ENCODE measurements at regions not wholly inside any gene's neighbourhood (a gene's known extent, or its start where the extent isn't known, plus 50 kb on each side); places are given as distances from the start of the nearest gene placed in this dataset.

DNA sequence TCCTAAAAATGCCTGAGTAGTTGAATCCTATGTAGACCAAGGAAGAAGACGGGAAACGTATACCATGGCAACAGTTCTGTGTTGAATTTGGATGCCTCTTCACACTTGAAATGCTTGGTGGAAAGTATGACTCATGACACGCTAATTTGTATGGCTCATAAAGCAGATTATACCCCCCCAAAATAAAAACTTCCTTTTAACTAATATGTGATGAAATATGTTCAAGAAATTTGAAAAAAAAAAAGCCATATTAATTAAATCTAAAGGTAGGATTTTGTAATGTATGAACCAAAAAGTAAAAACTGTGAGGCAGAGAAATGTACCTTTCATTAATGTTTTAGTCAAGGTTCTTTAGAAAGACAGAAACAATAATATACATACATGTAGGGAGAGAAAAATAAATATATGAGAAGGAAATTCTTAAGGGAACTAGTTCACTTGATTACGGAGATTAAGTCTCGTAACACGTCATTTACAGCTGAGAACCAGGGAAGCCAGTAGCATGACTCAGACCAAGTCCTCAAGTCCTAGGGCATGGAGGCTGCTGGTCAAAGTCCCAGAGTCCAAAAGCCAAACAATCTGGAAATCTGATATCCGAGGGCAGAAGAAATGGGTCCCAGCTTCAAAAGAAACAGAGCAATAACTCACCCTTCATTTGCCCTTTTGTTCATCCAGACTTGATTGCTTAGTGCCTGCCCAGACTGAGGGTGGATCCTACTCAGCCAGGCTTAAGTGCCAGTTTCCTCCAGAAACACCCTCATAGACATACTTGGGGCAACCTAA lies 485.1 kb downstream of the SEMA3D start:
- no peak for ATAC-seq
- no peak for DNase-seq
- TF ChIP-seq, protein P1, sequence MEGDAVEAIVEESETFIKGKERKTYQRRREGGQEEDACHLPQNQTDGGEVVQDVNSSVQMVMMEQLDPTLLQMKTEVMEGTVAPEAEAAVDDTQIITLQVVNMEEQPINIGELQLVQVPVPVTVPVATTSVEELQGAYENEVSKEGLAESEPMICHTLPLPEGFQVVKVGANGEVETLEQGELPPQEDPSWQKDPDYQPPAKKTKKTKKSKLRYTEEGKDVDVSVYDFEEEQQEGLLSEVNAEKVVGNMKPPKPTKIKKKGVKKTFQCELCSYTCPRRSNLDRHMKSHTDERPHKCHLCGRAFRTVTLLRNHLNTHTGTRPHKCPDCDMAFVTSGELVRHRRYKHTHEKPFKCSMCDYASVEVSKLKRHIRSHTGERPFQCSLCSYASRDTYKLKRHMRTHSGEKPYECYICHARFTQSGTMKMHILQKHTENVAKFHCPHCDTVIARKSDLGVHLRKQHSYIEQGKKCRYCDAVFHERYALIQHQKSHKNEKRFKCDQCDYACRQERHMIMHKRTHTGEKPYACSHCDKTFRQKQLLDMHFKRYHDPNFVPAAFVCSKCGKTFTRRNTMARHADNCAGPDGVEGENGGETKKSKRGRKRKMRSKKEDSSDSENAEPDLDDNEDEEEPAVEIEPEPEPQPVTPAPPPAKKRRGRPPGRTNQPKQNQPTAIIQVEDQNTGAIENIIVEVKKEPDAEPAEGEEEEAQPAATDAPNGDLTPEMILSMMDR (IDR thresholded peaks at IDR 0.05), result no peak
- no peak for TF ChIP-seq POLR2A (IDR thresholded peaks at IDR 0.05)
- Histone ChIP-seq H3K4me3 (no peak overlapping the region), H3K27me3 (no peaks in the 10 kb centered on the region), H3K36me3 (no peaks in the 10 kb centered on the region), H3K9me3 (no peaks in the 10 kb centered on the region), H3K27ac (no peak overlapping the region), H3K4me1 (no peaks in the 10 kb centered on the region)
- WGBS (ENCODE audit: insufficient coverage, low coverage, low lambda C conversion rate, missing lambda C conversion rate), result 61% methylated on average over 7 of the region's 7 CpGs
- intact Hi-C loops (cut with DNase I), result no loop called here

DNA sequence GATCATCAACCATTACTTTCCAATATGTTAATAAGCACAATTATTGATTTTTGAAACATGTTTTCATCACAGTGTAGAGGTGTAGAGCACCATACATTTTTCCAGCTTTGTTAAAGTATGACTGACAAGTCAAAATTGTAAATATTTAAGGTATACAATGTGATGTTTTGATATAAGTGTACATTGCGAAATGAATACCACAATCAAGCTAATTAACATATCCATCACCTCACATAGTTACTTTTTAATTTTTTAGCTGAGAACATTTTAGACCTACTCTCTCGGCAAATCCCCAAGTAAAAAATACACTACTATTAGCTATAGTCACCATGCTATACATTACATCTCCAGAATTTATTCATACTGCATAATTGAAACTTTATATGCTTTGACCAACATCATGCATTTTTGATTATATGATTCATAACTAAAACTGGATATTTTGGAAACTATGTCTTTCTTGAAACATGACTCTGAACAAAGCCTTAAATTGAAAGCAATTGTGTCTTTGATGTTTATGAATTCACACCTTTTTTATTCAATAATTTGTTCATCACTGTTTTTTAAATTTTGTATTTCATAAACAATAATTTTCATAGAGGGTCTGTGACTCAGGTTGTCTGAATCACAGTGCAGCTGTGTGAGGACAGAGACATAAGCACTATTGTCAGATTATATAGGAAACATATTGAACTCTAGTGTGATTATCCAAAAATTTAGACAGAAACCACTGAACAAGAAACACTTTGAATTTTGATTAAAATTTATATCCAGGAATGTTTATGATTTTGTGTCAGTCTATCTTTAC lies 486.1 kb downstream of the SEMA3D start:
- TF ChIP-seq, protein P1 (IDR thresholded peaks at IDR 0.05), result no peak
- no peak for TF ChIP-seq POLR2A (IDR thresholded peaks at IDR 0.05)
- Histone ChIP-seq H3K27me3 (no peaks in the 10 kb centered on the region), H3K9me3 (peaks cover 0 to 3% (median 0%) of the 10 kb centered on the region in 4 donors), H3K4me1 (no peaks in the 10 kb centered on the region), H3K36me3 (no peaks in the 10 kb centered on the region), H3K4me3 (no peak overlapping the region), H3K27ac (no peak overlapping the region)
- ATAC-seq (no peak), DNase-seq (no peak)
- intact Hi-C loops (cut with DNase I), result no loop called here
- 62% methylated on average over 2 of the region's 2 CpGs for WGBS (ENCODE audit: insufficient coverage, low coverage, low lambda C conversion rate, missing lambda C conversion rate)

DNA sequence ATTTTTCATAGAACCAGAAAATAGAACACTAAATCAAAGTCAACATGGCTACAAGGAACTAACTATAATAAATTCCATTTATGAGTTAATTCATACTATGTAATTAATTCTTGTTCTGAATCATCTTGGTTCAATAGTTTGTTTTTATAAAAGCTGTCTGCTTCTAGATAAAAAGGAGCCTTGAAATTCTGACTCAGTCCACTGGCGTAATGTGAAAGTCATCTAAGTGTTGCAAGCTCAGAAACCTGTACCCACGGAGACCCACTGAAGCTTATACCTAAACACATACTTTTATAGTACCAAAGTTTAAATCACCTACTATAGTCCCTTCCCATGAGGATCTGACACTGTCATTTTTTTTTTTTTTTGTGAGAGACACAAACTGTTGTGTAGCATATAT lies 489.4 kb downstream of the SEMA3D start:
- Histone ChIP-seq H3K27me3 (no peaks in the 10 kb centered on the region), H3K4me1 (no peaks in the 10 kb centered on the region), H3K9me3 (peaks cover 0 to 8% (median 0%) of the 10 kb centered on the region in 4 donors), H3K4me3 (no peak overlapping the region), H3K27ac (no peak overlapping the region), H3K36me3 (no peaks in the 10 kb centered on the region)
- TF ChIP-seq POLR2A (IDR thresholded peaks at IDR 0.05), result no peak
- TF ChIP-seq, protein P1 (IDR thresholded peaks at IDR 0.05), result no peak
- ATAC-seq, result no peak
- intact Hi-C loops (cut with DNase I), result no loop called here
- no peak for DNase-seq
- WGBS (ENCODE audit: insufficient coverage, low coverage, low lambda C conversion rate, missing lambda C conversion rate), result 71% methylated on average over 2 of the region's 2 CpGs

DNA sequence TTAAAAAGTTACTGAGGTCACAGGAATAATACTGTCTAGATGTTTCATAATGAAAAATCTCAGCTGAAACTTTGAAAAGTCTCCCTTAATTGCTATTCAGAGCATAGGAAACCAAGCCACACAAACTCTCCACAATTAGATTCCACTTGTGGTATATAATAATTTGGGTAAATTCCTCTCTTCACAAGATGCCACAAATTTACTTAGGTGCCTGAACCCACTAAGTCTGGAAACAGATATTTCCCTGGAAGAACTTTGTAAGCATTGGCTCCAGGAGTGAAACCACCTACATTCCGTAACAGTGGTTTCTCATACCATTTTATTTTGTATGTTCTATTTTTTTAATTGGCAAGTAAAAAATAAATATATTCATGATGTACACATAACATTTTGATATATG lies 493.4 kb downstream of the SEMA3D start:
- Histone ChIP-seq H3K27me3 (no peaks in the 10 kb centered on the region), H3K9me3 (peaks cover 0 to 8% (median 0%) of the 10 kb centered on the region in 4 donors), H3K4me1 (no peaks in the 10 kb centered on the region), H3K27ac (no peak overlapping the region), H3K36me3 (no peaks in the 10 kb centered on the region), H3K4me3 (no peak overlapping the region)
- TF ChIP-seq POLR2A (IDR thresholded peaks at IDR 0.05), result no peak
- TF ChIP-seq, protein P1 (IDR thresholded peaks at IDR 0.05), result no peak
- 50% methylated on average over 1 of the region's 1 CpG for WGBS (ENCODE audit: insufficient coverage, low coverage, low lambda C conversion rate, missing lambda C conversion rate)
- no peak for ATAC-seq
- intact Hi-C loops (cut with DNase I), result no loop called here
- DNase-seq, result no peak

Data from right lobe of liver (tissue), 6 donors.